ENCODE measurements at regions not wholly inside any gene's neighbourhood (a gene's known extent, or its start where the extent isn't known, plus 50 kb on each side); places are given as distances from the start of the nearest gene placed in this dataset.
A peak's percentile ranks its signal among the peaks of the same experiment; 100 is the strongest.
"Not testable (repeated sequence)": the region's sequence is repeated elsewhere in the genome, so short reads cannot be mapped to it uniquely, and the experiment has no call there.

- ATAC-seq (ENCODE audit: low read depth in 2 of 2); H3K36me3 Mint-ChIP-seq; H3K27me3 ChIP-seq (ENCODE audit: control insufficient read depth, insufficient read depth, low read length); H3K27ac Mint-ChIP-seq; H3K9me3 Mint-ChIP-seq; H3K9me3 ChIP-seq (ENCODE audit: control insufficient read depth in 2 of 2, low read length in 2 of 2); H3K27ac ChIP-seq (ENCODE audit: insufficient read depth, low read length, poor library complexity, severe bottlenecking); H3K4me3 Mint-ChIP-seq; H3K4me3 ChIP-seq (ENCODE audit: low read depth, low read length); H3K36me3 ChIP-seq (ENCODE audit: control insufficient read depth, insufficient read depth, low read length); H3K4me1 ChIP-seq (ENCODE audit: control insufficient read depth, insufficient read depth, low read length, poor library complexity, severe bottlenecking); H3K4me1 Mint-ChIP-seq; DNase-seq: not testable (repeated sequence)
- peaks cover 14% of the 10 kb centered on the region for H3K27me3 Mint-ChIP-seq
Measured at GRCh38 chr10:34892521-34892920, 77.4 kb upstream of the PARD3 start.

DNA sequence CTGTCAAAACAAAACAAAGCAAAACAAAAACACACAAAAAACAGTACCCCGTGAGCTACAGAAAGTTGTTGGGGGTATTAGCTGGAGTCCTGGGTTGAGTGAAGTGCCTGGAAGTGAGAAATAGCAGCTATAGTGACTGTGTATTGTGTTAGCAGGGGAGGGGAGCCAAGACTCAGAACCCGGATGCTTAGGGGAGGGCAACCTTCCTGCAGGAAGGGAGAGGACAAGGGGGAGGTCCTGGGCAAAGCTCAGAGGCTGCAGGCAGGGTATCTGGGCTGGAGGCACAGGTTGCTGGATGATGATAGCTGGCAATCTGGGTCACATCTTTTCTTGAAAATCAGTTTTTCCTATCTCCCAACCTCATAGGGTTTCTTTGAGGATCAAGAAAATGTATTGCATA, 75.8 kb upstream of the PARD3 start:
- Mint-ChIP-seq H3K36me3 (no peaks in the 10 kb centered on the region), H3K27ac (no peak overlapping the region), H3K4me1 (no peaks in the 10 kb centered on the region), H3K9me3 (peaks cover 0 to 1% (median 0%) of the 10 kb centered on the region in 7 donors), H3K4me3 (no peak overlapping the region), H3K27me3 (peaks cover 14% of the 10 kb centered on the region)
- Histone ChIP-seq H3K9me3 (ENCODE audit: control insufficient read depth in 2 of 2, low read length in 2 of 2) (no peaks in the 10 kb centered on the region), H3K4me3 (ENCODE audit: low read depth, low read length) (no peak overlapping the region), H3K4me1 (ENCODE audit: control insufficient read depth, insufficient read depth, low read length, poor library complexity, severe bottlenecking) (no peaks in the 10 kb centered on the region), H3K36me3 (ENCODE audit: control insufficient read depth, insufficient read depth, low read length) (no peaks in the 10 kb centered on the region), H3K27ac (ENCODE audit: insufficient read depth, low read length, poor library complexity, severe bottlenecking) (no peak overlapping the region), H3K27me3 (ENCODE audit: control insufficient read depth, insufficient read depth, low read length) (no peaks in the 10 kb centered on the region)
- DNase-seq (no peak), ATAC-seq (ENCODE audit: low read depth in 2 of 2) (no peak)

DNA sequence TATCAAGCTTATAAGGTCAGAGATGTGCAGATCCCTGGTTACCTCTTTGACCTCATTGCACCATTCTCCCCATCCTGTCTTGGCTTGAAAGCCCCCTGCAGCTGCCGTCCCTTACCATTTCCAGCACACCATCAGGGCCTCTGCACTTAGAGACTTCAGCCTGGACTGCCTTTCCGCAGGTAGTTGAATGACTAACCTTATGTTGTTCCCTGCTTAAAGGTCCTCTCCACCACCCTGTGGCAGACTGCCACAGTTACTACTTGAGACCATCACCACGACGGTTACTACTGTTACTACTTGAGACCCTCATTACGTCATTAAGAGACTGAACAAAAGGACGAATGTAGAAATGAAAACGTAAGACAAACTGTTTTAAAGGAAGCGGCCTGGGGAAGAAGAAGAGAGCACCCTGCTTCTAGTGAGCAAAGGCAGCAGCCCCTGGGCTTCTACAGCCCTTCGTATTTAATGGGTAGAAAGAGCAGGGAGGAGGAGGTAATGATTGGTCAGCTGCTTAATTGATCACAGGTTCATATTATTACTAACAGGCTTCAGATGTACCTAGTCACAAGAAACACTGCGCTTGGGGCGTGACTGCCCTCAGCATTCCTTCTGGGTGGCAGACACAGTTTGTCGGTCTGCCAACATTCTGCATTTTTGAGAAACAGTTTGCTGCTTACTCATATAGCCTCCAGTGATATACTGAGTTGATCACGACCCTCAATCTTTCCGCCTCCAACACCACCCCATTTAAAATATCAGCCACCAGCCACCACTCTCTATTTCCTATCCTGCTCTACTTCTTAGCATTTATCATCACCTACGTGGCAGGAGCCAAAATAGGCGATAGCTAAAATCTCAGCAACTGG, 74.1 kb upstream of the PARD3 start:
- H3K27me3 ChIP-seq (ENCODE audit: control insufficient read depth, insufficient read depth, low read length), result no peaks in the 10 kb centered on the region
- Mint-ChIP-seq H3K4me1 (no peaks in the 10 kb centered on the region), H3K9me3 (peaks cover 0 to 1% (median 0%) of the 10 kb centered on the region in 7 donors), H3K27me3 (peaks cover 14% of the 10 kb centered on the region), H3K36me3 (no peaks in the 10 kb centered on the region), H3K27ac (peak overlapping the region in 1 of 3 donors; percentile 44), H3K4me3 (no peak overlapping the region)
- H3K36me3 ChIP-seq (ENCODE audit: control insufficient read depth, insufficient read depth, low read length), result no peaks in the 10 kb centered on the region
- H3K27ac ChIP-seq (ENCODE audit: insufficient read depth, low read length, poor library complexity, severe bottlenecking), result no peak overlapping the region
- no peaks in the 10 kb centered on the region for H3K4me1 ChIP-seq (ENCODE audit: control insufficient read depth, insufficient read depth, low read length, poor library complexity, severe bottlenecking)
- DNase-seq (no peak), ATAC-seq (ENCODE audit: low read depth in 2 of 2) (no peak)
- no peak overlapping the region for H3K4me3 ChIP-seq (ENCODE audit: low read depth, low read length)
- no peaks in the 10 kb centered on the region for H3K9me3 ChIP-seq (ENCODE audit: control insufficient read depth in 2 of 2, low read length in 2 of 2)

DNA sequence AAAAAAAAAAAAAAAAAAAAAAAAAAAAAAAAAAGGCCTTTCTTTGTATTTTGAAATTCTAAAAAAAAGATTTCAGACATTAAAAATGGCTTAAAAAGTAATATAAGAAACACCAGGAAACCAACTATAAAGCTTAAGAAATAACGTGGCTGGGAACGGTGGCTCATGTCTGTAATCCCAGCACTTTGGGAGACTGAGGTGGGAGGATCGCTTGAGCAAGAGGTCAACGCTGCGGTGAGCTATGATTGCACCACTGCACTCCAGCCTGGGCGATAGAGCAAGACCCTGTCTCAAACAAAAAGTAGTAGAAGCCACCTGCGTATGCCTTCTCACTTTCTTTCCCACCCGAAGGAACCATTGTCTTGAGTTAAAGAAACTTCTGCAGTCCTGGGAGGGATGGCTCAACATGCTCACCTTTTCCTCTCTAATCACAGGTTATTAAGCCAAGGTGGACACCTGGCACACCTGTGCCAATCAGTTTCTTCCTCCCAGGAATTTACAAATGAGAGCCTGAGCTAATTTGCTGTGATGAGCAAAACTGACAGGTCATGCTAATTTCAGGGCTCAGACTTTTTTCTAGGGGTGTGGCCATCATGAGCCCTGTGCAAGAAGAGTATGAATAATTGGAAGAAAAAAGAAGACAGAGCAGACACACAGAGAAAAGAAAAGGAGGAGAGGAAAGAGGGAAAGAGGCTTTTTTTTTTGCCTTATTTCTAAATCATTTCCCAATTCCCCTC, 72.0 kb upstream of the PARD3 start:
- H3K9me3 ChIP-seq (ENCODE audit: control insufficient read depth in 2 of 2, low read length in 2 of 2), result no peaks in the 10 kb centered on the region
- no peaks in the 10 kb centered on the region for H3K27me3 ChIP-seq (ENCODE audit: control insufficient read depth, insufficient read depth, low read length)
- H3K27ac ChIP-seq (ENCODE audit: insufficient read depth, low read length, poor library complexity, severe bottlenecking), result no peak overlapping the region
- no peak overlapping the region for H3K4me3 ChIP-seq (ENCODE audit: low read depth, low read length)
- no peak for ATAC-seq (ENCODE audit: low read depth in 2 of 2)
- DNase-seq, result no peak
- Mint-ChIP-seq H3K36me3 (no peaks in the 10 kb centered on the region), H3K4me1 (no peaks in the 10 kb centered on the region), H3K4me3 (no peak overlapping the region), H3K9me3 (peaks cover 0 to 1% (median 0%) of the 10 kb centered on the region in 7 donors), H3K27me3 (peaks cover 11% of the 10 kb centered on the region), H3K27ac (no peak overlapping the region)
- H3K4me1 ChIP-seq (ENCODE audit: control insufficient read depth, insufficient read depth, low read length, poor library complexity, severe bottlenecking), result no peaks in the 10 kb centered on the region
- no peaks in the 10 kb centered on the region for H3K36me3 ChIP-seq (ENCODE audit: control insufficient read depth, insufficient read depth, low read length)

DNA sequence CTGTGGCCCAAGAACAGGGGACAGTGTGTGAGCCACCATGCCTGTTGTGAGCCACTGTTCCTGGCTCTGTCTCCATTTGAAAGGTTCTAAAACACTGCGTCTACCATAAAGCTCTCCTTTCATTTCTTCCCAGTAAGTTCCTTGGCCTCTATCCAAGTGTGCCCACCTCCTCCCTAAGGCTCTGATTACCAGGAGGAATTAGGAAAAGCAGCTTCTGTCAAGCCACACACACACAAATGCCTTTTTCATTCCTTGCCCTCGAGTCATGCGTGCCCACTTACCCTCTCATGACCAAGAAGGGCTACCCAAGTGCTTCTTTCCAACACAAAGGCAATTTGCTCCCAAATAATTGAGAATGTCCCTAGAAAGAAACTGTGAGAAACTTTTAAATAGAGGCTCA, 70.8 kb upstream of the PARD3 start:
- H3K4me1 ChIP-seq (ENCODE audit: control insufficient read depth, insufficient read depth, low read length, poor library complexity, severe bottlenecking), result no peaks in the 10 kb centered on the region
- H3K36me3 Mint-ChIP-seq, result no peaks in the 10 kb centered on the region
- H3K4me3 Mint-ChIP-seq, result no peak overlapping the region

GRCh38 chr10:34885011-34885410, 69.9 kb upstream of the PARD3 start:
- Histone ChIP-seq H3K9me3 (ENCODE audit: control insufficient read depth in 2 of 2, low read length in 2 of 2) (no peaks in the 10 kb centered on the region), H3K4me3 (ENCODE audit: low read depth, low read length) (no peak overlapping the region), H3K36me3 (ENCODE audit: control insufficient read depth, insufficient read depth, low read length) (no peaks in the 10 kb centered on the region), H3K4me1 (ENCODE audit: control insufficient read depth, insufficient read depth, low read length, poor library complexity, severe bottlenecking) (no peaks in the 10 kb centered on the region), H3K27me3 (ENCODE audit: control insufficient read depth, insufficient read depth, low read length) (no peaks in the 10 kb centered on the region), H3K27ac (ENCODE audit: insufficient read depth, low read length, poor library complexity, severe bottlenecking) (no peak overlapping the region)
- no peaks in the 10 kb centered on the region for H3K36me3 Mint-ChIP-seq
- no peaks in the 10 kb centered on the region for H3K4me1 Mint-ChIP-seq
- no peak overlapping the region for H3K4me3 Mint-ChIP-seq
- H3K27ac Mint-ChIP-seq, result no peak overlapping the region
- H3K27me3 Mint-ChIP-seq, result peaks cover 5% of the 10 kb centered on the region
- no peaks in the 10 kb centered on the region for H3K9me3 Mint-ChIP-seq
- ATAC-seq (ENCODE audit: low read depth in 2 of 2) (no peak), DNase-seq (no peak)

More for the DNA sequence above, 70.8 kb upstream of the PARD3 start:
- Histone ChIP-seq H3K27me3 (ENCODE audit: control insufficient read depth, insufficient read depth, low read length) (no peaks in the 10 kb centered on the region), H3K9me3 (ENCODE audit: control insufficient read depth in 2 of 2, low read length in 2 of 2) (no peaks in the 10 kb centered on the region), H3K27ac (ENCODE audit: insufficient read depth, low read length, poor library complexity, severe bottlenecking) (no peak overlapping the region), H3K36me3 (ENCODE audit: control insufficient read depth, insufficient read depth, low read length) (no peaks in the 10 kb centered on the region), H3K4me3 (ENCODE audit: low read depth, low read length) (no peak overlapping the region)
- ATAC-seq (ENCODE audit: low read depth in 2 of 2) (no peak), DNase-seq (no peak)
- Mint-ChIP-seq H3K4me1 (no peaks in the 10 kb centered on the region), H3K27me3 (peaks cover 5% of the 10 kb centered on the region), H3K27ac (no peak overlapping the region), H3K9me3 (no peaks in the 10 kb centered on the region)

DNA sequence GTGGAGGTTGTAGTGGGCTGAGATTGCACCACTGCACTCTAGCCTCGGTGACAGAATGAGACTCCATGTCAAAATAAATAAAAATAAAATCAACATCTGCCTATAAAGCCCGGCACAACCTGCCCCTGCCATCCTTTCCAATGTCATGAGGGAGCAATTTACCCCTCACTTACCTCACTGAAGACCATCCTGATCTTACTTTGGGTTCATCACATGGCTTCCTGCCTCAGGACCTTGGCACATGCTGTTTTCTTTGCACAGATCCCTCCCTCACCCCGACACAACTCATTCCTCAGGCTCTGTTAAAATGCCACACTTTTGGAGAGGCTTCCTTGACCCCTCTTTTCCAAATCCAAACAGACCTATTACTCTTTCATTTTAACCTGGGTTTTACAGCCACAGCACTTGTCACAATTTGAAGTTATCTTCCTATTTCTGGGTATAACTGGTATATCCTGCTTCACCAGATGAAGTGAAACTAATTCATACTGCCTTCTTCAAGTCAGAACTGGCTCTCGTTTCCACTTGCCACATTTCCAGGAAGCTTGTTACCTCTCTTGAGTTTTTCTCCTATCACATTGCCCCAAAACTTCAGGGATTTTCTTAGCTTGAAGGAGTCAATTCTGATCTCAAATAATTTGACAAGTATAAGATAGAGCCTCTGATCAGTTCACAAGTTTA, 69.3 kb upstream of the PARD3 start:
- no peaks in the 10 kb centered on the region for H3K9me3 Mint-ChIP-seq
- no peak overlapping the region for H3K4me3 Mint-ChIP-seq

More for the DNA sequence above, 69.3 kb upstream of the PARD3 start:
- H3K36me3 Mint-ChIP-seq, result no peaks in the 10 kb centered on the region
- H3K27ac Mint-ChIP-seq, result no peak overlapping the region
- no peaks in the 10 kb centered on the region for H3K27me3 ChIP-seq (ENCODE audit: control insufficient read depth, insufficient read depth, low read length)
- no peaks in the 10 kb centered on the region for H3K4me1 Mint-ChIP-seq
- H3K4me1 ChIP-seq (ENCODE audit: control insufficient read depth, insufficient read depth, low read length, poor library complexity, severe bottlenecking), result no peaks in the 10 kb centered on the region
- DNase-seq (peak in 1 of 3 donors; percentile 27), ATAC-seq (ENCODE audit: low read depth in 2 of 2) (no peak)
- no peak overlapping the region for H3K4me3 ChIP-seq (ENCODE audit: low read depth, low read length)
- H3K27ac ChIP-seq (ENCODE audit: insufficient read depth, low read length, poor library complexity, severe bottlenecking), result no peak overlapping the region
- no peaks in the 10 kb centered on the region for H3K36me3 ChIP-seq (ENCODE audit: control insufficient read depth, insufficient read depth, low read length)
- H3K9me3 ChIP-seq (ENCODE audit: control insufficient read depth in 2 of 2, low read length in 2 of 2), result no peaks in the 10 kb centered on the region
- H3K27me3 Mint-ChIP-seq, result peaks cover 5% of the 10 kb centered on the region

Data from CD4-positive, CD25-positive, alpha-beta regulatory T cell (primary cell).